Neural cell (in vitro differentiated cells): ENCODE measurements at regions not wholly inside any gene's neighbourhood (a gene's known extent, or its start where the extent isn't known, plus 50 kb on each side); places are given as distances from the start of the nearest gene placed in this dataset.
"Not testable (repeated sequence)": the region's sequence is repeated elsewhere in the genome, so short reads cannot be mapped to it uniquely, and the experiment has no call there.

Experiments used
- H2AFZ ChIP-seq: fragments of 200-600, 300-800 bp; sonication (generic), shearing (Covaris generic); 2 replicates; pipeline ENCODE4 v1.6.0; 2014; ENCODE audit warnings: low read depth, mild to moderate bottlenecking, antibody characterized with exemption, low read length, moderate library complexity
- H3F3A ChIP-seq: fragments of 200-600 bp; shearing (Covaris generic); 2 replicates; pipeline ENCODE4 v1.6.1; 2016; ENCODE audit warnings: mild to moderate bottlenecking, moderate library complexity, mixed read lengths, antibody characterized with exemption, low read length; ENCODE audit not compliant: insufficient read depth, poor library complexity, severe bottlenecking
- H3K27ac ChIP-seq: fragments of 200-600, 300-800 bp; sonication (generic), shearing (Covaris generic); 2 replicates; pipeline ENCODE4 v1.5.1; 2014; ENCODE audit warnings: mild to moderate bottlenecking, low read length, moderate library complexity
- H3K27me3 ChIP-seq: fragments of 300-800, 200-600 bp; sonication (generic), shearing (Covaris generic); 2 replicates; pipeline ENCODE4 v1.6.0; 2014; ENCODE audit warnings: mild to moderate bottlenecking, low read depth, low read length, moderate library complexity; ENCODE audit not compliant: insufficient read depth
- H3K36me3 ChIP-seq: fragments of 300-800, 200-600 bp; sonication (generic), shearing (Covaris generic); 2 replicates; pipeline ENCODE4 v1.5.1; 2014; ENCODE audit warnings: mild to moderate bottlenecking, antibody characterized with exemption, low read length, moderate library complexity; ENCODE audit not compliant: insufficient read depth
- H3K4me2 ChIP-seq: fragments of 300-800, 200-600 bp; sonication (generic), shearing (Covaris generic); 2 replicates; pipeline ENCODE4 v1.6.0; 2014; ENCODE audit warnings: mild to moderate bottlenecking, low read length
- H3K4me3 ChIP-seq: fragments of 300-800, 200-600 bp; sonication (generic), shearing (Covaris generic); 2 replicates; pipeline ENCODE4 v1.5.1; 2014; ENCODE audit warnings: mild to moderate bottlenecking, low read length, moderate library complexity
- H3K79me2 ChIP-seq: fragments of 200-600 bp; shearing (Covaris generic); replicated peaks from 2 replicates; pipeline ENCODE4 v1.6.0; 2014; ENCODE audit warnings: mild to moderate bottlenecking, low read length, moderate library complexity; ENCODE audit not compliant: insufficient read depth
- H3K9ac ChIP-seq: fragments of 300-800, 200-600 bp; sonication (generic), shearing (Covaris generic); 2 replicates; pipeline ENCODE4 v1.6.1; 2016; ENCODE audit warnings: mild to moderate bottlenecking, low read length, mixed read lengths
- H3K9me2 ChIP-seq: fragments of 200-600 bp; shearing (Covaris generic); 2 replicates; pipeline ENCODE4 v1.6.1; 2016; ENCODE audit warnings: mild to moderate bottlenecking, low read length, mixed read lengths; ENCODE audit not compliant: insufficient read depth
- H3K9me3 ChIP-seq: fragments of 200-600, 300-800 bp; sonication (generic), shearing (Covaris generic); 2 replicates; pipeline ENCODE4 v1.6.1; 2016; ENCODE audit warnings: mild to moderate bottlenecking, mixed run types, low read length, moderate library complexity, mixed read lengths
- H4K20me1 ChIP-seq: fragments of 200-600 bp; shearing (Covaris generic); 2 replicates; pipeline ENCODE4 v1.6.1; 2016; ENCODE audit warnings: mild to moderate bottlenecking, mixed run types; ENCODE audit not compliant: insufficient read depth

DNA sequence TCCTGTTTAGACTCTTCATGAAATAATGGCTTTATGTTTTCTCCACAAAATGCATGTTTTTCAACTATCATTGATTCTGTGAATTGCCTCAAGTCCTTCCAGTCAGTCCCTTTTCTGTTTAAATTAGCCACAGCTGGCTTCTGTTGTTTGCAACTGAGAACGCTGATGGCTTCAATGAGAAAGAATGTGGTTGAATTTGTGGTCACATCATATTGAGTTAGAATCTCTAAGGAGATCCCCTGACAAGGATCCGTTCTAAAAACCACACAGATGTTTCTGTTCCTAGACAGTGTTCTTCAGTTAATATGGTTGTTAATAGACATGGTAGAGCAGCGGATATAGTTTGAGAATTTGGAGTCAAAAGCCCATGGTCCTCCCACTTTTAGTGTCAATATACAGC is 323.6 kb upstream of the NOTCH2NLA start:
- H3K79me2 ChIP-seq, H3K9ac ChIP-seq, H3K27me3 ChIP-seq, H3K36me3 ChIP-seq, H2AFZ ChIP-seq, H3K4me3 ChIP-seq, H4K20me1 ChIP-seq, H3K4me2 ChIP-seq, H3K27ac ChIP-seq, H3K9me2 ChIP-seq, H3K9me3 ChIP-seq, H3F3A ChIP-seq: not testable (repeated sequence)

GRCh38 chr1:146548684-146549083 is 319.9 kb upstream of the NOTCH2NLA start:
- H3F3A ChIP-seq, H3K9me2 ChIP-seq, H3K4me3 ChIP-seq, H3K4me2 ChIP-seq, H3K36me3 ChIP-seq, H2AFZ ChIP-seq, H3K9me3 ChIP-seq, H3K9ac ChIP-seq, H3K27me3 ChIP-seq, H3K79me2 ChIP-seq, H4K20me1 ChIP-seq, H3K27ac ChIP-seq: not testable (repeated sequence)

DNA sequence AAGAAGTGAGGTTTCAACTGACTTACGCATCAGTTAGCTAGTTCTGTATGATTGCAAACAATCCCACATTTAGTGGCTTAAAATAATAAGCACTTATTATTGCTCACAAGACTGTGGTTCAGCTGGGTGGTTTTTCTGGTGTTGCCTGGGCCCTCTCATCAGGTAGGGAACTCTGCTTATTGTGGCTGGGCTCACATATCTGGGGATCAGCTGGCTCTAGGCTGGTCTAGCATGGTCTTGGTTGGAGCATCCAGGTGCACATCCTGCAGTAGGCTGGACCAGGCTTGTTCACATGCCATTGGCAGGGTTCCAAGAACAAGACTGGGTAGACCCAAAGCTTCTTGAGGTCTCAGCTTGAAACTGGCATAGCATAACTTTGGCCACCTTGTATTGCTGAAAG is 317.4 kb upstream of the NOTCH2NLA start:
- H3K36me3 ChIP-seq, H3K4me2 ChIP-seq, H3F3A ChIP-seq, H3K4me3 ChIP-seq, H3K27ac ChIP-seq, H4K20me1 ChIP-seq, H3K27me3 ChIP-seq, H3K9me3 ChIP-seq, H3K9ac ChIP-seq, H2AFZ ChIP-seq, H3K79me2 ChIP-seq, H3K9me2 ChIP-seq: not testable (repeated sequence)

GRCh38 chr1:146537775-146538373 is 309.1 kb upstream of the NOTCH2NLA start:
- not testable (repeated sequence) for H3K79me2 ChIP-seq

GRCh38 chr1:146536028-146536427 is 307.2 kb upstream of the NOTCH2NLA start:
- H3K79me2 ChIP-seq, H3K9me3 ChIP-seq, H3K4me3 ChIP-seq, H3K9ac ChIP-seq, H2AFZ ChIP-seq, H4K20me1 ChIP-seq, H3K36me3 ChIP-seq, H3K9me2 ChIP-seq, H3K27ac ChIP-seq, H3F3A ChIP-seq, H3K4me2 ChIP-seq, H3K27me3 ChIP-seq: not testable (repeated sequence)

More at GRCh38 chr1:146537775-146538373, 309.1 kb upstream of the NOTCH2NLA start:
- H3F3A ChIP-seq, H3K36me3 ChIP-seq, H2AFZ ChIP-seq, H4K20me1 ChIP-seq, H3K27me3 ChIP-seq, H3K9me2 ChIP-seq, H3K9me3 ChIP-seq, H3K4me2 ChIP-seq, H3K4me3 ChIP-seq, H3K27ac ChIP-seq, H3K9ac ChIP-seq: not testable (repeated sequence)

GRCh38 chr1:146535575-146535974 is 306.8 kb upstream of the NOTCH2NLA start:
- not testable (repeated sequence) for H3K36me3 ChIP-seq, H3K4me2 ChIP-seq, H4K20me1 ChIP-seq, H3K27ac ChIP-seq, H3K9me2 ChIP-seq, H2AFZ ChIP-seq, H3K4me3 ChIP-seq, H3K9ac ChIP-seq, H3K9me3 ChIP-seq, H3K27me3 ChIP-seq, H3K79me2 ChIP-seq, H3F3A ChIP-seq

DNA sequence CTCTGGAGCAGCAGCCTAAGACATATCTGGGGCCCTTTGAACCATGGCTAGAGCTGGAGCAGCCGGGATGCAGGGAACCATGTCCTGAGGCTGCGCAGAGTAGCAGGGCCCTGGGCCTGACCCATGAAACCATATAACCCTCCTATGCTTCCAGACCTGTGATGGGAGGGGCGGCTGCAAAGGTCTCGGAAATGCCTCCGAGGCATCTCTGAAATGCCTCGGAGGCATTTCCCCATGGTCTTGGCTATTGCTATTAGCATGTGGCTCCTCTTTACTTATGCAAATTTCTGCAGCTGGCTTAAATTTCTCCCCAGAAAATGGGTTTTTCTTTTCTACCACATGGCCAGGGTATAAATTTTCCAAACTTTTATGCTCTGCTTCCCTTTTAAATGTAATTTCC is 302.1 kb upstream of the NOTCH2NLA start:
- H4K20me1 ChIP-seq, H3K4me2 ChIP-seq, H3K79me2 ChIP-seq, H3K27ac ChIP-seq, H3K9ac ChIP-seq, H3K9me2 ChIP-seq, H3K4me3 ChIP-seq, H2AFZ ChIP-seq, H3K9me3 ChIP-seq, H3K27me3 ChIP-seq, H3F3A ChIP-seq, H3K36me3 ChIP-seq: not testable (repeated sequence)

- not testable (repeated sequence) for H3K9me2 ChIP-seq, H3F3A ChIP-seq, H3K4me3 ChIP-seq, H3K79me2 ChIP-seq, H3K9me3 ChIP-seq, H3K9ac ChIP-seq, H3K27ac ChIP-seq, H3K27me3 ChIP-seq, H3K36me3 ChIP-seq, H2AFZ ChIP-seq, H3K4me2 ChIP-seq, H4K20me1 ChIP-seq
Measured at GRCh38 chr1:146522812-146523211, 294.0 kb upstream of the NOTCH2NLA start.
